Lower lobe of right lung (tissue), 2 donors: ENCODE measurements at regions not wholly inside any gene's neighbourhood (a gene's known extent, or its start where the extent isn't known, plus 50 kb on each side); places are given as distances from the start of the nearest gene placed in this dataset.

ENCODE experiments used
- ATAC-seq, 2 donors: fragments of 200-7000 bp; cut with Tn5 transposase; one replicate each; pipeline ENCODE4 v1.9.1; 2020 to 2022; ENCODE audit warnings: mild to moderate bottlenecking in 2 of 2, moderate library complexity in 2 of 2
- DNase-seq: peaks from one replicate; pipeline ENCODE4 v3.0.0-alpha.2; 2020
- H3K27ac ChIP-seq: fragments of 200-600 bp; one replicate; pipeline ENCODE4 v1.8.0; 2022
- H3K27me3 ChIP-seq: fragments of 200-600 bp; one replicate; pipeline ENCODE4 v1.8.0; 2022; ENCODE audit warnings: low read depth
- H3K36me3 ChIP-seq: fragments of 200-600 bp; one replicate; pipeline ENCODE4 v1.8.0; 2022; ENCODE audit warnings: mild to moderate bottlenecking
- H3K4me1 ChIP-seq: fragments of 200-600 bp; one replicate; pipeline ENCODE4 v1.8.0; 2022
- H3K4me3 ChIP-seq: fragments of 200-600 bp; one replicate; pipeline ENCODE4 v1.8.0; 2022; ENCODE audit warnings: mild to moderate bottlenecking
- H3K9me3 ChIP-seq: fragments of 200-600 bp; one replicate; pipeline ENCODE4 v1.8.0; 2022
- intact Hi-C: fragments of 100-400 bp; cut with DNase I; formaldehyde crosslinking; loops from one replicate; pipeline ENCODE4 v1.11.0; 2022
- TF ChIP-seq, protein P1 (sequence below): fragments of 200-600 bp; IDR thresholded peaks from one replicate; pipeline ENCODE4 v1.8.0; 2022; ENCODE audit warnings: antibody characterized with exemption, mild to moderate bottlenecking
- donor health status: DM: no; HTN: yes; CAD: no; lungs with severe emphysema.

DNA sequence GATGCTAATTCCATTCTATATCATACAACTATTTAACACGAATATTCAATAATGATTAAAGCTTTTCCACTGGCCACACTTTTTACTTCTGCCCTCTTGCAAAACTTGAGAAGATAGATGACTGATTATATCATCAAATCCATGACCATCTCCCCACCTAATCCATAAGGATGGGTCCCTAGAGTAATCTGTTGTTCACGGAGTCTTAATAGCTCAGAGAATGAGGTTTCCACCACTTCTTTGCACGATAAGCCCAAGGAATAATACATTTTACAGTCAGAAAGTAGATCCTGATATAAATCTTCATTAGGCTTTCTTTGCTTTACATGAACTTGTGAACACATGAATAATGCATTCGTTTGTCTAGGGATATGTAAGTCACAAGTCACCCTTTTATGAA lies 527.2 kb downstream of the GALC start:
- no peak for ATAC-seq

GRCh38 chr14:87461704-87462103 lies 531.3 kb downstream of the GALC start:
- H3K9me3 ChIP-seq: no peaks in the 10 kb centered on the region
- H3K4me3 ChIP-seq: no peak overlapping the region
- no peaks in the 10 kb centered on the region for H3K4me1 ChIP-seq
- H3K27me3 ChIP-seq: no peaks in the 10 kb centered on the region
- TF ChIP-seq, protein P1, sequence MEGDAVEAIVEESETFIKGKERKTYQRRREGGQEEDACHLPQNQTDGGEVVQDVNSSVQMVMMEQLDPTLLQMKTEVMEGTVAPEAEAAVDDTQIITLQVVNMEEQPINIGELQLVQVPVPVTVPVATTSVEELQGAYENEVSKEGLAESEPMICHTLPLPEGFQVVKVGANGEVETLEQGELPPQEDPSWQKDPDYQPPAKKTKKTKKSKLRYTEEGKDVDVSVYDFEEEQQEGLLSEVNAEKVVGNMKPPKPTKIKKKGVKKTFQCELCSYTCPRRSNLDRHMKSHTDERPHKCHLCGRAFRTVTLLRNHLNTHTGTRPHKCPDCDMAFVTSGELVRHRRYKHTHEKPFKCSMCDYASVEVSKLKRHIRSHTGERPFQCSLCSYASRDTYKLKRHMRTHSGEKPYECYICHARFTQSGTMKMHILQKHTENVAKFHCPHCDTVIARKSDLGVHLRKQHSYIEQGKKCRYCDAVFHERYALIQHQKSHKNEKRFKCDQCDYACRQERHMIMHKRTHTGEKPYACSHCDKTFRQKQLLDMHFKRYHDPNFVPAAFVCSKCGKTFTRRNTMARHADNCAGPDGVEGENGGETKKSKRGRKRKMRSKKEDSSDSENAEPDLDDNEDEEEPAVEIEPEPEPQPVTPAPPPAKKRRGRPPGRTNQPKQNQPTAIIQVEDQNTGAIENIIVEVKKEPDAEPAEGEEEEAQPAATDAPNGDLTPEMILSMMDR: no peak
- no peaks in the 10 kb centered on the region for H3K36me3 ChIP-seq
- ATAC-seq: no peak
- intact Hi-C loops: no loop called here
- H3K27ac ChIP-seq: no peak overlapping the region
- no peak for DNase-seq

More for the DNA sequence above, 527.2 kb downstream of the GALC start:
- Histone ChIP-seq H3K27me3 (no peaks in the 10 kb centered on the region), H3K4me1 (no peaks in the 10 kb centered on the region), H3K9me3 (no peaks in the 10 kb centered on the region), H3K4me3 (no peak overlapping the region), H3K27ac (no peak overlapping the region), H3K36me3 (no peaks in the 10 kb centered on the region)
- TF ChIP-seq, protein P1: no peak
- intact Hi-C loops: no loop called here
- no peak for DNase-seq

DNA sequence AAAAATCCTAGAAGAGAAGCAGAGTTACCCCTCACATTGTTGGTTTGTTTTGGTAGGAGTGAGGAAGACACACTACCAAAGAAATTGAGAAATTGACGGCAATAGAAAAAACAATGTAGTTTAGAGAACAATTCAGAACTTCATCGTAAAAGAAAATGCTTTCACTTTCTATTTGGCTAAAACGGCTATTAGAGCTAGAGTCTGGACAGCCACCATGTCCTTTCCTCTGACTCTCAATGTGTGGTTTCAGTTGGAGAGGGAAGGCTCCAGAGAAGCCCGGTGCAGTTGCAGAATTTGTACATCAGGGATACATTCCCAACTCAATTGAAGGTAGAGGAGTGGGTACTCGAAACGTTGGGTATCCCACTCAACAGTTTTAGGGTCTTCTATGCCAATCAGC lies 535.3 kb downstream of the GALC start:
- DNase-seq (no peak), ATAC-seq (no peak)
- Histone ChIP-seq H3K9me3 (no peaks in the 10 kb centered on the region), H3K27me3 (no peaks in the 10 kb centered on the region), H3K4me1 (no peaks in the 10 kb centered on the region), H3K36me3 (no peaks in the 10 kb centered on the region), H3K27ac (no peak overlapping the region), H3K4me3 (no peak overlapping the region)
- intact Hi-C loops: no loop called here
- TF ChIP-seq, protein P1: no peak

DNA sequence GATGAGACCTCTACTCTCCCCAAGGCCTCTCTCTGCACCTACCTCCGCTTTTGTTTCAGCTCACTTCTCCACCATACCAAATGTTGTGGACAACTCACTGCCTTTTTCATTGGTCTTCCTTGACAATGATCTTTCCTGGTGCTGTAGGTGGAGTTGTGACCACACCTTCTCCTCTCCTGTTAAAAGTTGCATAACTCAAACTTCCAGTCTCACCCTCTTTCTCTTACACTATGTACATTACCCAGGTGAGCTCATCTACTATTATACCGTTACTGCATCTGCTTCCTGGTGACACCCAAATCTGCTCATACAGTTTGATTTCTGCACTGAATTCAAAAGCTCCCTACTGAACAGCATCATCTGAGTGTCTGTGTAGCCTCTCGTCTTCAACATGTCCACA lies 542.8 kb downstream of the GALC start:
- Histone ChIP-seq H3K27me3 (no peaks in the 10 kb centered on the region), H3K27ac (no peak overlapping the region), H3K4me1 (no peaks in the 10 kb centered on the region), H3K36me3 (no peaks in the 10 kb centered on the region), H3K9me3 (no peaks in the 10 kb centered on the region), H3K4me3 (no peak overlapping the region)
- TF ChIP-seq, protein P1: no peak
- no peak for ATAC-seq
- no peak for DNase-seq
- intact Hi-C loops: no loop called here

DNA sequence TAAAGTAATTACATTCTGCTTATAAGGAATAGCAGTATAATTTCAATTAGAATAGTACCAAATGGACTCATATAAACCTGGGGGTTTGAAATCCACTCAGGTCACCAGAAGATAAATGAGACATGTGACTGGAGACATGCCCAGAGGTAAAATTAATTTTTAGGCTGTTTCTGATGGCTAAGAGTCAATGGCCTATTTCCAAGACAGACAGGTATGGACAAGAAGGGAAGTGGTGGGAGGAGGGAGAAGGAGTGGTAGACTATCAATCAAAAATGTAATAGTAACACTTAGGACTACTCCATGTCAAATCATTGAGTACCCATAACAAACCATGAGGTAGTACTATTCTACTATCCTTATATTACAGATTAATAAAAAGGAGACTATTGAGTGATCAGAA lies 544.0 kb downstream of the GALC start:
- Histone ChIP-seq H3K9me3 (no peaks in the 10 kb centered on the region), H3K4me3 (no peak overlapping the region), H3K4me1 (no peaks in the 10 kb centered on the region), H3K36me3 (no peaks in the 10 kb centered on the region), H3K27me3 (no peaks in the 10 kb centered on the region), H3K27ac (no peak overlapping the region)
- DNase-seq (no peak), ATAC-seq (no peak)
- TF ChIP-seq, protein P1: no peak
- intact Hi-C loops: no loop called here

DNA sequence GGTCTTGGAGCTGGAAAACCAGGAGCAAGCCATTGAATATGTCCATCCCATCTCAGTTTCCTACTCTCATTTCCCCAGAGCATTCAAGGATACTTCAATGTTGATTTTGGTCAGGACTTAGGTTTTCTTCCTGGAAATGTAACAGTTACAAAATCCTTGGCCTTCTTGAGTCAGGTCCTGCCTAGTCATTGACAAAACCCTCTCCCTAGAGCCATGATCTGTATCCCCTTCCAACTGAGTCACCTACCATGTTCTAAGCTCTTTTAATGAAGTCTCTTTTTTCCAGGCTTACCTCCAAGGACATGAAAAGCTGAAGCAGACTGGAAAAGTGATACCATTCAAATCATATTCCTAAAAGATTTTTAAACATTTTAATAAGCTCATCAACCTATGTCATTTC lies 549.2 kb downstream of the GALC start:
- H3K36me3 ChIP-seq: no peaks in the 10 kb centered on the region
- no peak overlapping the region for H3K27ac ChIP-seq
- no peaks in the 10 kb centered on the region for H3K4me1 ChIP-seq
- DNase-seq (no peak), ATAC-seq (no peak)
- intact Hi-C loops: no loop called here
- TF ChIP-seq, protein P1: no peak
- H3K4me3 ChIP-seq: no peak overlapping the region
- no peaks in the 10 kb centered on the region for H3K9me3 ChIP-seq
- no peaks in the 10 kb centered on the region for H3K27me3 ChIP-seq
